ENCODE measurements at regions not wholly inside any gene's neighbourhood (a gene's known extent, or its start where the extent isn't known, plus 50 kb on each side); places are given as distances from the start of the nearest gene placed in this dataset.

GRCh38 chr3:102530415-102531181 lies 95.8 kb downstream of the ZPLD1 start:
- H3K79me1 ChIP-seq (ENCODE audit: low read depth, low read length): no peaks in the 10 kb centered on the region
- no peak overlapping the region for H4K5ac ChIP-seq (ENCODE audit: insufficient read length, low read depth, low read length)
- FAIRE-seq (no peak), DNase-seq (ENCODE audit: low read depth in 1 of 2, low spot score in 2 of 2) (no peak)
- H3K4me1 ChIP-seq (replicated peaks in 1 of 4; ENCODE audit: control insufficient read depth in 3 of 4, insufficient read depth in 4 of 4, low read length in 3 of 4): no peaks in the 10 kb centered on the region
- no peaks in the 10 kb centered on the region for H3K27me3 ChIP-seq (replicated peaks in 1 of 4; ENCODE audit: control insufficient read depth in 3 of 4, extremely low read depth in 1 of 4, insufficient read depth in 3 of 4, low read length in 3 of 4)
- no peak overlapping the region for H3K4me2 ChIP-seq (ENCODE audit: insufficient read depth in 1 of 2, low read depth in 2 of 2, low read length in 2 of 2)
- no peak overlapping the region for H3K4ac ChIP-seq (replicated peaks; ENCODE audit: insufficient read length, low read depth, low read length)
- no peak overlapping the region for H2BK120ac ChIP-seq (replicated peaks; ENCODE audit: low read depth, low read length)
- ChIA-PET POLR2A (ENCODE audit: partially characterized antibody) (no interaction called here), CTCF (ENCODE audit: partially characterized antibody) (interaction anchor here (0.7 to 6.1 kb wide), 10 partner anchors 10 to 305 kb away, joined by 3 to 81 read pairs (median 10); no protein-coding TSS in a partner anchor)
- no peak overlapping the region for H3K4me3 ChIP-seq (ENCODE audit: extremely low read depth in 1 of 4, insufficient read depth in 2 of 4, low read depth in 3 of 4, low read length in 4 of 4)
- no peak overlapping the region for H3K9ac ChIP-seq (replicated peaks in 1 of 4; ENCODE audit: extremely low read depth in 1 of 4, low read depth in 3 of 4, low read length in 3 of 4)
- H3K79me2 ChIP-seq (ENCODE audit: control insufficient read depth in 1 of 2, insufficient read depth in 2 of 2, low read length in 2 of 2): no peaks in the 10 kb centered on the region
- no peak overlapping the region for H2AFZ ChIP-seq (ENCODE audit: low read length)
- H3K27ac ChIP-seq (ENCODE audit: low read depth, low read length): no peak overlapping the region
- H2BK12ac ChIP-seq (ENCODE audit: low read depth, low read length): no peak overlapping the region
- WGBS, 2 experiments (ENCODE audit: extremely low coverage in 1 of 2, insufficient coverage in 1 of 2, insufficient read length in 1 of 2, insufficient replicate concordance in 2 of 2, low coverage in 1 of 2, low lambda C conversion rate in 2 of 2, missing lambda C conversion rate in 1 of 2): 86% methylated on average over 4 of the region's 4 CpGs; no CpG with 5 or more reads in 1 of the 2 experiments
- H4K91ac ChIP-seq (replicated peaks; ENCODE audit: insufficient read length, low read length): no peak overlapping the region
- no peak overlapping the region for H4K8ac ChIP-seq (ENCODE audit: extremely low read depth, insufficient read depth, low read length)
- no peak overlapping the region for H2BK20ac ChIP-seq (ENCODE audit: low read length)
- H2AK5ac ChIP-seq (ENCODE audit: low read depth, low read length): no peak overlapping the region
- no peak overlapping the region for H2BK15ac ChIP-seq (ENCODE audit: low read length)
- no peaks in the 10 kb centered on the region for H3K36me3 ChIP-seq (ENCODE audit: control insufficient read depth in 2 of 4, insufficient read depth in 4 of 4, low read length in 3 of 4)
- no peaks in the 10 kb centered on the region; the same call in 1 of the 2 replicates for H3K23me2 ChIP-seq (ENCODE audit: low read depth, low read length)
- no peaks in the 10 kb centered on the region for H3K9me3 ChIP-seq (ENCODE audit: insufficient read depth in 2 of 2, low read depth in 1 of 2, low read length in 1 of 2)
- H3K14ac ChIP-seq (ENCODE audit: insufficient read length): no peak overlapping the region
- H2BK5ac ChIP-seq (ENCODE audit: low read depth, low read length): no peak overlapping the region
- no peak overlapping the region for H3K56ac ChIP-seq (replicated peaks; ENCODE audit: insufficient read length, low read depth, low read length)
- no peaks in the 10 kb centered on the region for H4K20me1 ChIP-seq (replicated peaks in 1 of 2; ENCODE audit: control insufficient read depth in 1 of 2, insufficient read depth in 2 of 2, low read length in 2 of 2)
- no peak overlapping the region for H3K18ac ChIP-seq (ENCODE audit: extremely low read depth, low read length)
- no peak overlapping the region for H3K23ac ChIP-seq (ENCODE audit: insufficient read length)
- TF ChIP-seq NRF1 (IDR thresholded peaks at IDR 0.05; ENCODE audit: low read depth, low read length) (no peak), MAFK (IDR thresholded peaks at IDR 0.05; ENCODE audit: low read depth, low read length) (no peak)
